GM12891 (cell line): ENCODE measurements at regions not wholly inside any gene's neighbourhood (a gene's known extent, or its start where the extent isn't known, plus 50 kb on each side); places are given as distances from the start of the nearest gene placed in this dataset.

Source experiments
- POLR2A ChIP-seq: IDR thresholded peaks from 2 replicates; pipeline ENCODE4 v1.6.1; 2011; ENCODE audit warnings: low read depth, low read length, control low read depth
- POLR2AphosphoS5 ChIP-seq: IDR thresholded peaks from 2 replicates; pipeline ENCODE4 v1.6.1; 2011; ENCODE audit warnings: low read depth, low read length, control low read depth
- POU2F2 ChIP-seq: IDR thresholded peaks from 2 replicates; pipeline ENCODE4 v1.6.1; 2011; ENCODE audit warnings: low read depth, mild to moderate bottlenecking, control low read depth, low read length, moderate library complexity
- TAF1 ChIP-seq: IDR thresholded peaks from 2 replicates; pipeline ENCODE4 v1.6.1; 2011; ENCODE audit warnings: low read depth, low read length, control low read depth

DNA sequence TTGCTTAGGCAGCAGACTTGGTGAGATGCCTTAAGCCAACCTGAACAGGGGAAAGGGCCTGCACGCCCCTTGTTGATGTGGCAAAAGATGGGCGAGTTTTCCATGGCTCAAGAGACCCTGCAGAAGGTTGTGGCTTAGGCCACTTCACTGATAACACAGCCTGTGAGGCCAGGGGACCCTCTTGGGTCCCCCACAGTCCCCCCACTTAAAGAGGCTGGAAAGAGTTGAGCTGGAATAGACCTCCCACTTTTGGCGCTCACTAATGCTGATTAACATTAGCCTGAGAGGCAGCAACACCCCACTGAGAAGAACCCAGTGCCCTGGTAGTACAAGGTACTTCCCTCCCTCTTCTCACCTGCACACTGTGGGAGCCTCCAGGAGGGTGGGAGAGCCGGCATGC is 107.5 kb downstream of the TRIM29 start:
- no peak for TF ChIP-seq POLR2AphosphoS5
- TF ChIP-seq POU2F2: no peak
- TF ChIP-seq POLR2A: no peak
- no peak for TF ChIP-seq TAF1
